Hematopoietic multipotent progenitor cell (in vitro differentiated cells): ENCODE measurements at regions not wholly inside any gene's neighbourhood (a gene's known extent, or its start where the extent isn't known, plus 50 kb on each side); places are given as distances from the start of the nearest gene placed in this dataset.
"Not testable (repeated sequence)": the region's sequence is repeated elsewhere in the genome, so short reads cannot be mapped to it uniquely, and the experiment has no call there.

Experiments
- DNase-seq, 3 donors: peaks; one replicate each; pipeline ENCODE4 v3.0.0-alpha.2; 2011 to 2015; ENCODE audit warnings: low read depth in 2 of 3, low spot score in 2 of 3

DNA sequence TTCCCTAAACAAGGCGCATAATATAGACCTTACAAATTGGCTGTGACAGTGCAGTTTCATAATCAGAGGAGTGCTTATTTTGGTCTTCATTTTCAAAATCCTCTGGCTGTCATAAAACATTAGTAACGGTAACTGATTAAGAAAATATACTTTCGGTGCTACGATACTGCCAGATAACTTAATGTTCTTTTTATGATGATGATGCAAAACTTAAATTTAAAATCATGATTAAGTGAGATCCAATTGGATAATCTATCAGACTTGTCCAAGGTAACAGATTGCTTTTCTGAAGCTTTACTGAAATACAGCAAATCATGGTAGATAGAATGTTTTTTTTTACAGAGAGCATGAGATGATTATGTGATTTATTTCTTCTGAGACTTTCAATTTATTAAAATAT is 364.2 kb upstream of the CNTN3 start:
- no peak for DNase-seq

DNA sequence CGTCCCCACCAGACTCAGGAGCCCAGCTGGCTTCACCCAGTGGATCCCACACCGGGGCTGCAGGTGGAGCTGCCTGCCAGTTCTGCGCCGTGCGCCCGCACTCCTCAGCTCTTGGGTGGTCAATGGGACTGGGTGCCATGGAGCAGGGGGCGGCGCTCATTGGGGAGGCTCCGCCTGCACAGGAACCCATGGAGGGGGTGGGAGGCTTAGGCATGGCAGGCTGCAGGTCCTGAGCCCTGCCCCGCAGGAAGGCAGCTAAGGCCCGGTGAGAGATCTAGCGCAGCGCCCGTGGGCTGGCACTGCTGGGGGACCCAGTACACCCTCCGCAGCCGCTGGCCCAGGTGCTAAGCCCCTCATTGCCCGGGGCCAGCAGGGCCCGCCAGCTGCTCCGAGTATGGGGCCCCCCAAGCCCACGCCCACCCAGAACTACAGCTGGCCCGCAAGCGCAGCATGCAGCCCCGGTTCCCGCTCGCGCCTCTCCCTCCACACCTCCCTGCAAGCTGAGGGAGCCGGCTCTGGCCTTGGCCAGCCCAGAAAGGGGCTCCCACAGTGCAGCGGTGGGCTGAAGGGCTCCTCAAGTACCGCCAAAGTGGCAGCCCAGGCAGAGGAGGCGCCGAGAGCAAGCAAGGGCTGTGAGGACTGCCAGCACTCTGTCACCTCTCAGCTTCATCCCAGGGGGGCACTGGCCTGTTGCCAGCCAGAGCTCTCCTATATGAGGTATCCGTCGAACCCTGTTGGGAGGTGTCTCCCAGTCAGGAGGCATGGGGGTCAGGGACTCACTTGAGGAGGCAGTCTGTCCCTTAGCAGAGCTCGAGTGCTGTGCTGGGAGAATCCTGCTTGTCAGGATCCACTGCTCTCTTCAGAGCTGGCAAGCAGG is 370.8 kb upstream of the CNTN3 start:
- not testable (repeated sequence) for DNase-seq

DNA sequence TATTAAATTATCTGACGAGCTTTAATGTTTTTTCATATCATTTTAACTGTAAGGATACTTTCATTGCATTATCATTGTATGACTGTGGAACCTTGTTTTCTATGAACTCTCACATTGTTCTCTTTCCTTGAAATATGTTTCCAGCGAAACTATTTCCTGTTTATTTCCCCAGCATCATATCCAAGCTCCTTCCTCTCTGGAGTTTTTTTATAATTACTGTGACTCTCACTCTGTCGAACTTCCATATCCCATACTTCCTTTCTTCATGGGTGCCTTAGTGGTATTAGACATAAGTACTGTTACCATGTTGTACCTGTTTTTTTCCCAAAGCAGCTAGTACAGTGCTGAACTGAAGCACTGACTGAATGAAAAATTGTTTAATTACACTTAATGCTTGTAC is 373.6 kb upstream of the CNTN3 start:
- DNase-seq = no peak

DNA sequence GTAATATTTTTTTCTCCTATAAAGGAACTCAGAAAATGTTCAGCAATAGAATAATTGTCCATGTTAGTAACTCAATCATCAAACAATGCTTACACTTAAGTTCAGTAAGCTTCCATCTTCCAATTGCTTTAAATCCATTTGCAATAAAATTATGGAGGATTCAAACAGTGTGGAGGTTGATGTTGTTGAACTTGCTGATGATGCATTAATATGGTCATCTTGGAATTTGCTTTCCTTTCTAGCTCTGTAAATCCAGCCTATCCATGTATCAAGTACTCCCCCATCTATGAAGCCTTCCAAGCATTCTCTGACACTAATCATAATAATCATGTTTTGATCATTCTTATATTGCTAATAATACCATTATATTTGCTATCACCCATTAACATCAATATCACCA is 378.4 kb upstream of the CNTN3 start:
- no peak for DNase-seq

DNA sequence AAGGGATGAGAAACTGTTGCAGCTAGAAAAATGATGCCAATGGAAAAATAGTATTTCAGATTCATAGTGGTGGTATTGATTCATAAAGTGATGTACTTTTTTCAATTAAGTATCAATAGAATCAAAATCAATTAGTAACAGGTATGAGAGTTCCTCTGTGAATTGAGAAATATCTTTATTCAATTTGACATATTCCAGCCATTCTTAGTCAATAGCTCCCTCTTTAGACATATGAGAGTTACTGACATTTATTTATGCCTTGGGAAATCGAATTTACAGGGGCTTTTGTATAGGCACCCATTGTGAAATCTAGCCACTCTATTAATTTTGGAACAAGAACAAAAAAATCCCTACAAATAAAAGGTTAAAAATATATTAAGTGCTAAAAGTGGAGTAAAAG is 386.9 kb upstream of the CNTN3 start:
- no peak for DNase-seq

DNA sequence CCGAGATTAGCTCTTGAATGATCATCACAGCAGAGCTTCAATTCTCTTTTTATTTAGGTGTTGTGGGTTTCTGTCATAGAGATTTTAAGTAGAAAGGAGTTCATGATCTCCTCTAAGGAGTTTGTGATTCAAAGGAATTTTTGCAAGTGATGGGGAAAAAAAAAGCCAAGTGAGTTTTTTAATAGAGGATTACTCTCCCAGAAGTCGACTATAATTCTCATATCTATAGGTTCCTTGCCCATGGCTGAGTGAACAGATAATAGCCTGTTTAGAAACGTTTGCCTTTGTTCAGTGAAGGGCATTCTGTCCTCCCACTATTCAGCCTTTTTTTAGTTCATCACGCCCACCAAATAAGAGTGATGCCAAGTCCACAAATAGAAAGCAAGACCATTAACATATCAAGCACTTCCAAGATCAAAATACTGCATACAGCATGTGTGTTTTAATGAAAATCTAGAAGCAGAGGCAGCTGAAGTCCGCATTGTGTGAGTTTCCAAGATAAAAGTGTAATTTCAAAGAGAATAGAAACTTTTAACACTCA is 398.4 kb upstream of the CNTN3 start:
- DNase-seq = no peak

DNA sequence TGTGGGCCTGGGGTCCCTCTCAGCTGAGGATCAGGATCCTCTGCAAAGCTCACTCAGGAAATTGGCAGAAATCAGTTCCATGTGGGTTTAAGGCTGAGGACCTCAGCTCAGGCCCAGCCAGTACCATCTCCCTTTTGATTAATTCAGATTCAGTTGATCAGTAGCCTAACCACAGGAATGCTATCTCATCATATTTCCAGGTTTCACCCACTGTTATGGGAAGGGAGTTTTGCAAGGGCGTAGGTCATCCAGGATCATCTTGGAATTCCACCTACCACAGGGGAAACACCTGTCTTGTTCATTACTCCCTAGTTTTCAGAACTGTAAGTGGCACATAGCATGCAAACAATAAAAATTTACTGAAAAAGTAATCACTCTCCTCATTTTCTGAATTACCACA is 399.5 kb upstream of the CNTN3 start:
- no peak for DNase-seq

DNA sequence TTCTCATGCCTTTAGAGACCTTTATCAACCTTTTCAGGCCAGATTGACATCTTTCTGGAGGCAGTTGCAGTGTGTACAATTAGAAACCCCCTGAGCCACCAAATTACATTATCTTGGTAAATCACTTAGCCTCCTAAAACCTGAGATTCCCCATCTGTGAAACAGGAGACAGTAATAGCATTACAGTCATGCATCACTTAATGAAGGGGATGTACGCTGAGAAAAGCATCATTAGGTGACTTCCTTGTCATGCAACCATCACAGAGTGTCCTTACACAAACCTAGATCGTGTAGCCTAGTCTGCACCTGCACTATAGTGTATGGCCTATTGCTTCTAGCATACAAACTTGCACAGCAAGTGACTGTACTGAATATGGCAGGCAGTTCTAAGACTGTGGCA is 400.8 kb upstream of the CNTN3 start:
- DNase-seq = no peak

DNA sequence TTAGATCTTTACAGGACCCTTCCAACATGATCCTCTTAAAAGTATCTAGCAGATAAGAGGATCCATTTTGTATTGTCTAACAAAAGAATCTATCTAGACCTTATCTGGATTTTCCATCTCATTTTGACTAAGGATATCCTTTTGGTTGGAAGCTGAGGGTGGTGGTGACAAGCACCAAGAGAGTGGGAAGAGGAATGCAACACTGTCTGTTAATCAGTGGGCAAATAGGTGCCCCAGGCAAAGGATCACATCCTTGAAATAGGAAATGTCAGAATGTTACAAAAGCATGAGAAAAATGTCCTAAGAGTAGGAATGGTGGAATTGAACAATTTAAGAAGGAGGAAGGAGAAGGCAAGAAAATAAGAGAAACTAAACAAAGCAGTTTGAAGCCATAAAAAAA is 420.7 kb upstream of the CNTN3 start:
- DNase-seq = no peak

DNA sequence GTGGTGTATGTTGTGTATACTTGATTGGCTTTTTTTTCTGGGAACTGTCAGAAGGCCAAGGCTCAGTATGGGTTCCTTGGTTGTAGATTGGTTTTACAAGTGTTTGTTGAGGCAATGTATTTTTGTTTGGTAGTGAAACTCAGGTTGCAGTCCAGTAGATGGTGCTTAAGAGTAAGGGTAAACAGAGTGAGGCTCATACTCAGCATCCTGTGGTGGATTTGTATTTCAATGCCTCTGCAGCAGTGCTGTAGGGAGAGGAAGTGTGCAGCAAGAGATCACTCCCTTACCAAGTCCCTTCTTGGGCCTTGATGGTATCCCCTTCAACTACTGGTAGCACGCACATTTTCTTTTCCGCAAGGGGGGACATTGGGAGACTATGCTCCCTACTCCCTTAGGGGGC is 428.5 kb upstream of the CNTN3 start:
- DNase-seq = no peak

DNA sequence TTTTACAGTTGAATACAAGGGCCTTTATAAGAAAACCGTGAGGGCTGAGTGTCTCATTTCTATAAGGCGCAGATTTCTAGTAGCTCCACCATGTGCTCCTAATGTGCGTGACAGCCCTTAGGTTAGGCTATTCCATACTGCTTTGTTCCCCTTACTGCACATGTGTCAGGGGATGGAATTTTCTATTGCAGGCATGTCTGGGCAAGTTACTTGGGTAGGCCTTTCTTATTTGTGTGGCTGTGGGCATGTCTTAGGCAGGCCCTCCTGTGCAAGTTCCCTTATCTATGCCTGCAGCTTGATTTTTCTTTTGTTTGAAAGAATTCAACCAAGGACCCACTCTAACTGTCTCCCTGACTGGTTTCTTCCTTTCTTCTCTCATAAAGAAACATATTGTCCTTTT is 434.2 kb upstream of the CNTN3 start:
- no peak for DNase-seq

DNA sequence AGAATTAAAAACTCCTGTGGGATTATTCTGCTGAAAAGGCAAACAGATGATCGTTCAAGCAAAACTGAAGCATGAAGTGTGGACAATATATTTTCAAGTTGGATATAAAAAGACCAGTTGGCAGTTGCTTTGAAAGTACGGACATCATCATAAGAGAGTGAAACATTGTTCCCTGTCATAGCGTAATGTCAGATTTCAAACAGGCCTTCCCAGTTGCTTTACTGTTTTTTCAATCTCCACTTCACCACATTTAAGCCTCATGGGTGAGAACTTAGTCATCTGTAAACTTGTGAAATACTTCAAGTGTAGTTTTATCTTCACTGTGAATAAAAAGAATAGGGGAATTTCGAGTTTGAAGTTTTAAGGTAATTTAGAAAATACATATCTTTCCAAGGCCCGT is 435.1 kb upstream of the CNTN3 start:
- no peak for DNase-seq

DNA sequence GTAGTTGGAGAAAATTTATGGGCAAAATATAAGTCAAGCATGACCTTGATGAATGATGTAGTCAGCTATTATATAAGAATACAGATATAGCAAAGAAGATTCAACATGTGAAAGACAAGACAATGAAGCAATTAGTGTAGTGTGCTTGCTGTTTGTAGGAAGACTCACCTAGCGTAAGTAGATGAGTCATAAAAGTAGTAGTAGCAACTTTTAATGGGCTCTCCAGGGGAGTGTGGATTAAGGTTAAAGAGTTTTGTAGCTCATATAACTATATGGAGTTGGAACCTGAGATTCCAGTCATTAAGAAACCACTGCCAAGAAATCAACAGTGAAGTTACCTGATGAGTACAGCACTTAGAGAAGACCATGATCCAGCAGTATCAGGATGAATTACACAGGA is 444.7 kb upstream of the CNTN3 start:
- no peak for DNase-seq

DNA sequence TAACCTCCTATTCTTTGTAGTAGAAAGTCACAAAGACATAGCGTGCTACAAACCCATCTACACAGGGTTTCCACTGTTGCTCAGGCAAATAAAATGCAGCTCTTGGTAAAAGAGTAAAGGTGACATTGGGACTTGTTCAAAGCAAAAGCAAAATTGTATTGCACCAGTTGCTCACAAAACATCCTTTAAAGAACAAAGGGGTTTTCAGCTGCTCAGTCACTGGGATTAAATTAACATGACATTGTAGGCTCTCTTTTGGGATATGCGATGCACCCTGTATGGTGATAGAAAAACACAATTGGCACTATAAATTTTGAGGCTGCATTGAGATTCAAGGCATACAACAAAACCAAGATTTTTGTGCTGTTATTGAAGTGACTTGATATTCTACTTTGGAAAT is 447.3 kb upstream of the CNTN3 start:
- DNase-seq = no peak

DNA sequence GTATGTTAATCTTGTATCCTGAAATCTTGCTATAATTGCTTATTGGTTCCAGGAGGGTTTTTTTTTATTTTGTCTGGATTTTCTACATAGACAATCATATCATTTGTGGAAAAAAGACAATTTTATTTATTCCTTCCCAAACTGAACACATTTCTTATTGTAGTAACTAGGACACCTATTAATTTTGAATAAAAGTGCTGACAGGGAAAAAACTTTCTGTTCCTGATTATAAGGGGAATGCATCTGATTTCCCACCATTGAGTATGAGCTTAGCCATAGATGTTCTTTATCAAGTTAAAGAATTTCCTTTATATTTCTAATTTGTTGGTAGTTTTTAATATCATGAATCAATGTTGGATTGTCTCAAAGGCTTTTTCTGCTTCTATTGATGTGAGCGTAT is 460.7 kb upstream of the CNTN3 start:
- DNase-seq = no peak

DNA sequence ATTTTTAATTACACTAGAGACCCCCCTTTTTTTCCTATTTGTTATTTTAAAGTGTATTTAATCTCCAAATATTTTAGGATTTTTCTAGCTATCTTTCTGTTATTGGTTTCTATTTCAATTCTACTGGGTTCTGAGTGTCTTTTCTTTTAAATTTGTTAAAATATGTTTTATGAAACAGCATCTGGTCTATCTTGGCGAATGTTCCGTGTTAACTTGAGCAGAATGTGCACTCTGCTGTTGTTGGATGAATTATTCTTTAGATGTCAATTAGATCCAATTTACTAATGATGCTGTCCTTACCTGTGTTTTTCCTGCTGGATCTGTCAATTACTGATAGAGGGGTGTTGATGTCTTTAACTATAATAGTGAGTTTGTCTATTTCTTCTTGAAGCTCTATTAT is 462.0 kb upstream of the CNTN3 start:
- no peak for DNase-seq

DNA sequence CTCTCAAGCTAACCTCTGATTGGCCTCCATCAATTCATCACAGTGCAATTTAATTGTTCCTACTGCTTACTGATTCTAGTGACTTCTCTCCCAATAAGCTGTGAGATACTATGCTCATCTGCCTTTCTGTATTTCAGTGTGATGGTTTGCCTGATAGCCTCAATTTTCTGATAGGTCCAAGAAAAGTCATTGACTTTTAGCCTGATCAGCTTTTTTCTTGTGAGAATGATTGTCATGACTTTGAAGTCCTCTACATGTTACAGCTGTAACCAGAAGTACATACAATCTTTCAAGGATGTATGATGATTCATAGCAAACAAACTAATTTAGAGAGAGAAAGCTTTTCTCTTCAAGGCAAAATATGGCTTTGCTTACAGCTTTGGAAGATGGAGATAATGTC is 463.8 kb upstream of the CNTN3 start:
- DNase-seq = no peak

DNA sequence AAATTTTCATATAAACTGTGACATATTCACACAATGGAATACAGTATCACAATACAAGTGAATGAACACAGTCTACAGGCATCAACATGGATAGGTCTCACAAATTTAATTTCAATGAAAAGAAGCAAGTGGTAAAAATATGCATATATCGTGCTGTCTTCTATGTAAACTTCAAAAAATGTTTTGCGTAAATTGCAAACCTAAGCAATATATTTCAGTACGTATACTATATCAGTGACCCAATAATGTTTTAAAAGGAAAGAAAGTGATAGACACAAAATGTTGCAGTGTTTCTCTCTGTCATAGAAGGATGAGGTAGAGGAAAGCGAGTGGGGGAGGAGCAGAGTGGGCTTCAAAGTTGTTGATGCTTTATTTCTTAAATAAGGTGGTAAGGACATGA is 468.4 kb upstream of the CNTN3 start:
- no peak for DNase-seq

DNA sequence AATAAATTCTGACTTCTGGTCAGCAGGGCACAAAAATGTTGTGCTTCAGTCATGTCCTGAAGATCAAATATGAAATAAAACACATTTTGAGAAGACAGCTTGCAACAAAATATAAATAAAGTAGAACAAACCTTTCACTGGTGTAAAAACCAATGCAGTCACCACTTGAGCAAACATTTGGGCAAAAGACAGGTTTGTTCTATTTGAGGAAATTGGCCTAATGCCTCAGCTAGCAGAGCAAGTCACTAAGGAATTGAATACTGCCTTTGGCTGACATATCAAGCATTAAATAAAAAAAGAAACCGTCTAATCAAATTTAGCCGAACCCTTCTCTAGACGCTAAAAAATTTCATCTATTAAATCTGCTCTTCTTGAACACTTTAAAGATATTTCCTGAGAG is 475.4 kb upstream of the CNTN3 start:
- no peak for DNase-seq

DNA sequence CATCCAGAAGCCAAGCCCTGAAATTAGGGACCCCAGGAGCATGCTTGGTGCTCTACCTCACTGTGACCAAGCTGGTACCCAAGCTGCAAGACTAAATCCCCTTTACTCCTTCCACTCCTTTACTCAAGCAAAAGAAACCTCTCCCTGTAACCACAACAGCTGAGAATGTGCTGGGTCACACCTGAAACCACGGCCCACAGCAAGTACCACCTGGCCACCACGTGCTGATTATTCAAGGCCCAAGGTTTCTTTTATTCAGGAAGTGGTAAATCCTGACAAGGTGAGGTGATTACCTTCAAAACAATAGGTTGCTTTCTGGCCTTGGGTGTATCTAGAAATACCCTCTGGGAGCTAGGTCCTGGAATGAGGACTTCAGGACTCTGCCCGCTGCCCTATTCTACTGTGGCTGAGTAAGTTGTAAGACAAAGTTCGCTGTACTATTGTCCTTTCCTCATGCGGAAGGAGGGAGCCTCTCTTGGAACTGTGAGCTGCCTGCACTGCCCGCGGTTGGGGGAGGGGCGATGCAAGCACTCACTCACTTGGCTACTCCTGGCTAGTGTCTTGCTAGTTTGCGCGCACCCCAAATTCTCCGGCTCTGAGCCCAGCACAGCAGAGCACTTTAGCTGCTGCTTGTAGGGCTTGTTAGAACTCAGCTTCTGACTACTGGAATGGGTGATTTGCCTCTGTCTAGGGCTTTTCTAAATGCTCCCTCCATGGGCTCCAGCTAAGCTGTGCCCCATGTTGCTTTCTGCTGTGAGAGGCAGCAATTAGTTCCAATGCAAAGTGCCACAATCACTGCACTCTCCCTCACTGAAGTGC is 487.1 kb upstream of the CNTN3 start:
- no peak for DNase-seq

DNA sequence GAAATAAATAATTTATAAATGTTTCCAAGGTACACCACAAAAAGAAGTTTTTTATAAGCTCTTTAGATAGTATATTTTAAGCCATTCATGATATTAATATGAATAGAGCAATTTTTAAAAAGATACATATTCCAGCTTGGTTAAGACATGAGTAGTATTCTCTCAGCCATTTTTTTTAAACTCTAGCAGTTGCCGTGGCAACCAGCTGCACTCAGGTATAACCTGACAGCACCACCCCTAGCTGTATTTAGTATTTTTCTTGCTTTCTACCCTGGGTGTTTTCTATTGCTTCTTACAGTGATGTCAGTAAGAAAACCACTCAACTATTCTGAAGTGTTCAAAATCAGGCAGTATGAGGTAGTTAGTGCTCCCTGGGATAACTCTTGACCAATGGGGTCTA is 496.3 kb upstream of the CNTN3 start:
- DNase-seq = no peak

DNA sequence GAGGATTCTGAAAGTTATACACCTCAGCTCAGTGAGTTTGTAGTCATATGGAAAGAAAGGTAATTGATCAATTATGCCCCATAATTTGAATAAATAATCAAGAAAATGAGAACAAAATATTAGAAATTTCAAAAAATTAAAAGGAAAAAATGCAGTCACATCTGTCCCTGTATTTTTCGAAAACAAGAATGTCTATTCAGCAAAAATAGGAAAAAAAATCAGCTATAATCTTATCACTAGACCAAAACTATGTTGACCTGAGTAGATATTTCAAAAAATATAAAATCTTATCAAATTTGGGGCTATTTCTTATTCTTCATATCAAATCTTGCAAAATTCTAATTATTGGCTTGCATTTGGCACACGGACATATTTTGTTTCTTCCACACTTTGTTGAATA is 501.2 kb upstream of the CNTN3 start:
- DNase-seq = no peak
